Activated CD4-positive, alpha-beta memory T cell treated with anti-CD3 and anti-CD28 coated beads, Interleukin-2, amount 10 ng/mL, durations not matched to agents 7 days and 5 days (primary cell): ENCODE measurements at regions not wholly inside any gene's neighbourhood (a gene's known extent, or its start where the extent isn't known, plus 50 kb on each side); places are given as distances from the start of the nearest gene placed in this dataset.
"Not testable (repeated sequence)": the region's sequence is repeated elsewhere in the genome, so short reads cannot be mapped to it uniquely, and the experiment has no call there.

Source experiments
- CTCF ChIA-PET: fragments of 350-600 bp; sonication (Branson Sonifier 250); formaldehyde crosslinking; loops from one replicate; lab custom pipeline; 2021; ENCODE audit warnings: antibody characterized with exemption, inconsistent platforms; lab: Charles Lee
- POLR2A ChIA-PET: fragments of 350-600 bp; sonication (Branson Sonifier 250); formaldehyde crosslinking; loops from one replicate; lab custom pipeline; 2021; ENCODE audit warnings: antibody characterized with exemption; lab: Charles Lee
- DNase-seq: peaks from one replicate; pipeline ENCODE4 v3.0.0-alpha.2; 2020
- H3K27ac Mint-ChIP-seq: one replicate; pipeline ENCODE4 v1.8.0; 2021; ENCODE audit warnings: mild to moderate bottlenecking, mixed read lengths
- H3K27me3 Mint-ChIP-seq: one replicate; pipeline ENCODE4 v1.8.0; 2021; ENCODE audit warnings: mixed read lengths
- H3K36me3 Mint-ChIP-seq: one replicate; pipeline ENCODE4 v1.8.0; 2021; ENCODE audit warnings: low read depth, mixed read lengths
- H3K4me1 Mint-ChIP-seq: one replicate; pipeline ENCODE4 v1.8.0; 2021; ENCODE audit warnings: mixed read lengths
- H3K4me3 Mint-ChIP-seq: one replicate; pipeline ENCODE4 v1.8.0; 2021; ENCODE audit warnings: mild to moderate bottlenecking, mixed read lengths
- H3K9me3 Mint-ChIP-seq: one replicate; pipeline ENCODE4 v1.8.0; 2021; ENCODE audit warnings: mixed read lengths

GRCh38 chr6:8829296-8829695 is 394.0 kb upstream of the SLC35B3 start:
- ChIA-PET CTCF (no interaction called here), POLR2A (no interaction called here)
- H3K9me3 Mint-ChIP-seq: peaks cover 5% of the 10 kb centered on the region
- no peaks in the 10 kb centered on the region for H3K4me1 Mint-ChIP-seq
- no peak overlapping the region for H3K27ac Mint-ChIP-seq
- no peaks in the 10 kb centered on the region for H3K36me3 Mint-ChIP-seq
- H3K4me3 Mint-ChIP-seq: no peak overlapping the region
- no peak for DNase-seq
- no peaks in the 10 kb centered on the region for H3K27me3 Mint-ChIP-seq

- POLR2A ChIA-PET: no interaction called here
Measured at GRCh38 chr6:8828376-8828775, 393.0 kb upstream of the SLC35B3 start.

GRCh38 chr6:8825726-8826125 is 390.4 kb upstream of the SLC35B3 start:
- no peak for DNase-seq
- no peak overlapping the region for H3K4me3 Mint-ChIP-seq
- no peaks in the 10 kb centered on the region for H3K36me3 Mint-ChIP-seq
- no peak overlapping the region for H3K27ac Mint-ChIP-seq
- ChIA-PET CTCF (no interaction called here), POLR2A (no interaction called here)
- H3K4me1 Mint-ChIP-seq: no peaks in the 10 kb centered on the region
- H3K27me3 Mint-ChIP-seq: no peaks in the 10 kb centered on the region
- peaks cover 2% of the 10 kb centered on the region for H3K9me3 Mint-ChIP-seq

More at GRCh38 chr6:8828376-8828775, 393.0 kb upstream of the SLC35B3 start:
- CTCF ChIA-PET: no interaction called here
- Mint-ChIP-seq H3K4me1 (no peaks in the 10 kb centered on the region), H3K4me3 (no peak overlapping the region), H3K27ac (no peak overlapping the region), H3K9me3 (peaks cover 5% of the 10 kb centered on the region), H3K27me3 (no peaks in the 10 kb centered on the region), H3K36me3 (no peaks in the 10 kb centered on the region)
- DNase-seq: no peak

- no peaks in the 10 kb centered on the region for H3K27me3 Mint-ChIP-seq
- no peak for DNase-seq
- no peaks in the 10 kb centered on the region for H3K9me3 Mint-ChIP-seq
- H3K4me1 Mint-ChIP-seq: no peaks in the 10 kb centered on the region
- CTCF ChIA-PET: no interaction called here
- H3K36me3 Mint-ChIP-seq: no peaks in the 10 kb centered on the region
- POLR2A ChIA-PET: no interaction called here
- H3K27ac Mint-ChIP-seq: no peak overlapping the region
- H3K4me3 Mint-ChIP-seq: no peak overlapping the region
Measured at GRCh38 chr6:8821981-8822381, 386.6 kb upstream of the SLC35B3 start.

GRCh38 chr6:8820313-8820712 is 385.0 kb upstream of the SLC35B3 start:
- no peak for DNase-seq
- Mint-ChIP-seq H3K36me3 (no peaks in the 10 kb centered on the region), H3K9me3 (no peaks in the 10 kb centered on the region), H3K4me3 (no peak overlapping the region), H3K4me1 (no peaks in the 10 kb centered on the region), H3K27ac (no peak overlapping the region), H3K27me3 (no peaks in the 10 kb centered on the region)
- CTCF ChIA-PET: no interaction called here
- POLR2A ChIA-PET: no interaction called here

- Mint-ChIP-seq H3K4me3 (no peak overlapping the region), H3K36me3 (no peaks in the 10 kb centered on the region), H3K4me1 (no peaks in the 10 kb centered on the region), H3K27ac (no peak overlapping the region), H3K9me3 (peaks cover 2% of the 10 kb centered on the region), H3K27me3 (no peaks in the 10 kb centered on the region)
- DNase-seq: no peak
- ChIA-PET POLR2A (no interaction called here), CTCF (no interaction called here)
Measured at GRCh38 chr6:8819446-8819845, 384.1 kb upstream of the SLC35B3 start.

GRCh38 chr6:8814440-8815000 is 379.2 kb upstream of the SLC35B3 start:
- Mint-ChIP-seq H3K36me3 (no peaks in the 10 kb centered on the region), H3K4me3 (no peak overlapping the region), H3K27ac (no peak overlapping the region), H3K4me1 (no peaks in the 10 kb centered on the region), H3K27me3 (no peaks in the 10 kb centered on the region), H3K9me3 (peaks cover 16% of the 10 kb centered on the region)
- DNase-seq: no peak
- ChIA-PET POLR2A (no interaction called here), CTCF (no interaction called here)

GRCh38 chr6:8810325-8810724 is 375.0 kb upstream of the SLC35B3 start:
- Mint-ChIP-seq H3K4me3 (no peak overlapping the region), H3K4me1 (no peaks in the 10 kb centered on the region), H3K27ac (no peak overlapping the region), H3K27me3 (no peaks in the 10 kb centered on the region), H3K36me3 (no peaks in the 10 kb centered on the region), H3K9me3 (peaks cover 21% of the 10 kb centered on the region)
- ChIA-PET CTCF (no interaction called here), POLR2A (no interaction called here)
- DNase-seq: no peak

- POLR2A ChIA-PET: no interaction called here
- H3K27ac Mint-ChIP-seq: no peak overlapping the region
- H3K36me3 Mint-ChIP-seq: no peaks in the 10 kb centered on the region
- CTCF ChIA-PET: no interaction called here
- no peak for DNase-seq
- H3K4me1 Mint-ChIP-seq: no peaks in the 10 kb centered on the region
- H3K27me3 Mint-ChIP-seq: no peaks in the 10 kb centered on the region
- H3K4me3 Mint-ChIP-seq: no peak overlapping the region
- peaks cover 20% of the 10 kb centered on the region for H3K9me3 Mint-ChIP-seq
Measured at GRCh38 chr6:8809662-8810061, 374.3 kb upstream of the SLC35B3 start.

GRCh38 chr6:8803181-8803760 is 367.9 kb upstream of the SLC35B3 start:
- ChIA-PET POLR2A (no interaction called here), CTCF (no interaction called here)
- Mint-ChIP-seq H3K9me3 (peaks cover 8% of the 10 kb centered on the region), H3K4me3 (no peak overlapping the region), H3K27ac (no peak overlapping the region), H3K27me3 (no peaks in the 10 kb centered on the region), H3K4me1 (no peaks in the 10 kb centered on the region), H3K36me3 (no peaks in the 10 kb centered on the region)
- DNase-seq: no peak

- H3K27ac Mint-ChIP-seq, CTCF ChIA-PET, DNase-seq, H3K4me3 Mint-ChIP-seq, H3K36me3 Mint-ChIP-seq, H3K9me3 Mint-ChIP-seq, H3K4me1 Mint-ChIP-seq, H3K27me3 Mint-ChIP-seq, POLR2A ChIA-PET: not testable (repeated sequence)
Measured at GRCh38 chr6:8802397-8802796, 367.1 kb upstream of the SLC35B3 start.

GRCh38 chr6:8794420-8794819 is 359.1 kb upstream of the SLC35B3 start:
- Mint-ChIP-seq H3K4me3 (no peak overlapping the region), H3K9me3 (peaks cover 19% of the 10 kb centered on the region), H3K27me3 (no peaks in the 10 kb centered on the region), H3K27ac (no peak overlapping the region), H3K36me3 (no peaks in the 10 kb centered on the region), H3K4me1 (no peaks in the 10 kb centered on the region)
- no peak for DNase-seq
- POLR2A ChIA-PET: no interaction called here
- CTCF ChIA-PET: no interaction called here

GRCh38 chr6:8789878-8790277 is 354.5 kb upstream of the SLC35B3 start:
- Mint-ChIP-seq H3K4me1 (no peaks in the 10 kb centered on the region), H3K27ac (no peak overlapping the region), H3K9me3 (peaks cover 19% of the 10 kb centered on the region), H3K4me3 (no peak overlapping the region), H3K36me3 (no peaks in the 10 kb centered on the region), H3K27me3 (no peaks in the 10 kb centered on the region)
- no peak for DNase-seq
- CTCF ChIA-PET: no interaction called here
- POLR2A ChIA-PET: no interaction called here

GRCh38 chr6:8785223-8785622 is 349.9 kb upstream of the SLC35B3 start:
- no peaks in the 10 kb centered on the region for H3K4me1 Mint-ChIP-seq
- H3K9me3 Mint-ChIP-seq: peaks cover 26% of the 10 kb centered on the region
- POLR2A ChIA-PET: no interaction called here
- DNase-seq: no peak
- no peak overlapping the region for H3K27ac Mint-ChIP-seq
- no peaks in the 10 kb centered on the region for H3K36me3 Mint-ChIP-seq
- no peak overlapping the region for H3K4me3 Mint-ChIP-seq
- CTCF ChIA-PET: no interaction called here
- no peaks in the 10 kb centered on the region for H3K27me3 Mint-ChIP-seq
